Neural progenitor cell (in vitro differentiated cells): ENCODE measurements at regions not wholly inside any gene's neighbourhood (a gene's known extent, or its start where the extent isn't known, plus 50 kb on each side); places are given as distances from the start of the nearest gene placed in this dataset.

Experiments
- CTCF ChIP-seq: fragments of 200-600 bp; sonication (generic); IDR thresholded peaks from 2 replicates; pipeline ENCODE4 v1.5.1; 2017; ENCODE audit warnings: antibody characterized with exemption, mild to moderate bottlenecking
- EZH2 ChIP-seq: fragments of 200-600 bp; sonication (generic); IDR thresholded peaks from 2 replicates; pipeline ENCODE4 v1.6.1; 2017; ENCODE audit warnings: antibody characterized with exemption, mild to moderate bottlenecking, moderate library complexity

- TF ChIP-seq CTCF: no peak
- TF ChIP-seq EZH2: no peak
Measured at GRCh38 chr6:19050765-19051164, 663.6 kb downstream of the RNF144B start.
